ENCODE measurements at regions not wholly inside any gene's neighbourhood (a gene's known extent, or its start where the extent isn't known, plus 50 kb on each side); places are given as distances from the start of the nearest gene placed in this dataset.

- TF ChIP-seq CBX1 (IDR thresholded peaks at IDR 0.05; ENCODE audit: low read depth) (no peak), ZNF511 (CRISPR knock-in tag; IDR thresholded peaks at IDR 0.05) (no peak), TRIM28 (IDR thresholded peaks at IDR 0.05) (peak; percentile 89), TRIM24 (IDR thresholded peaks at IDR 0.05) (peak; percentile 99), MIER1 (IDR thresholded peaks at IDR 0.05; ENCODE audit: low read depth) (no peak), NFXL1 (CRISPR knock-in tag; IDR thresholded peaks at IDR 0.05) (no peak), BHLHE40 (IDR thresholded peaks at IDR 0.05; ENCODE audit: low read length) (peak; percentile 73; the same call in 1 of the 2 replicates), CCNT2 (IDR thresholded peaks at IDR 0.05; ENCODE audit: borderline replicate concordance, extremely low read depth, insufficient read length, low read depth, low read length) (peak; percentile 66), HES1 (IDR thresholded peaks at IDR 0.05; ENCODE audit: low read depth) (peak; percentile 62; the same call in 1 of the 2 replicates), REST (IDR thresholded peaks at IDR 0.05; ENCODE audit: borderline replicate concordance) (peak; percentile 42; the same call in 1 of the 2 replicates), REST (CRISPR knock-in tag; IDR thresholded peaks at IDR 0.05; ENCODE audit: low read depth) (no peak), ZNF592 (IDR thresholded peaks at IDR 0.05) (peak; percentile 66), KDM2B (CRISPR knock-in tag; IDR thresholded peaks at IDR 0.05) (no peak), MYC (IDR thresholded peaks at IDR 0.05; ENCODE audit: low read depth, low read length) (peak; percentile 70; the same call in 1 of the 2 replicates), MYC (CRISPR knock-in tag; IDR thresholded peaks at IDR 0.05; ENCODE audit: borderline replicate concordance, low read depth) (no peak), MAFK (IDR thresholded peaks at IDR 0.05; ENCODE audit: low read length) (peak; percentile 94)
Measured at GRCh38 chr14:34078117-34078743, 127.4 kb upstream of the EGLN3 start (continued).

Data from K562 (cell line).